ENCODE measurements at regions not wholly inside any gene's neighbourhood (a gene's known extent, or its start where the extent isn't known, plus 50 kb on each side); places are given as distances from the start of the nearest gene placed in this dataset.

GRCh38 chr11:95690100-95690499 lies 99.5 kb downstream of the FAM76B start:
- no peak for DNase-seq

GRCh38 chr11:95688501-95689222 lies 100.9 kb downstream of the FAM76B start:
- DNase-seq: no peak

GRCh38 chr11:95688015-95688414 lies 101.6 kb downstream of the FAM76B start:
- DNase-seq: no peak

GRCh38 chr11:95686265-95686664 lies 103.3 kb downstream of the FAM76B start:
- DNase-seq: no peak

- no peak for DNase-seq
These were observed 104.9 kb downstream of the FAM76B start for GRCh38 chr11:95684701-95685100.

- DNase-seq: no peak
These were observed 105.4 kb downstream of the FAM76B start for GRCh38 chr11:95684170-95684569.

GRCh38 chr11:95682552-95682951 lies 107.0 kb downstream of the FAM76B start:
- DNase-seq: no peak

GRCh38 chr11:95680169-95680929 lies 109.2 kb downstream of the FAM76B start:
- DNase-seq: no peak

GRCh38 chr11:95678988-95679387 lies 110.6 kb downstream of the FAM76B start:
- DNase-seq: no peak

GRCh38 chr11:95676308-95676707 lies 113.3 kb downstream of the FAM76B start:
- no peak for DNase-seq

- no peak for DNase-seq
These were observed 114.0 kb downstream of the FAM76B start for GRCh38 chr11:95675585-95675984.

GRCh38 chr11:95674657-95675358 lies 114.8 kb downstream of the FAM76B start:
- no peak for DNase-seq

- DNase-seq: no peak
These were observed 117.8 kb downstream of the FAM76B start for GRCh38 chr11:95671768-95672167.

GRCh38 chr11:95668131-95668530 lies 121.5 kb downstream of the FAM76B start:
- no peak for DNase-seq

GRCh38 chr11:95661162-95661561 lies 128.4 kb downstream of the FAM76B start:
- no peak for DNase-seq

GRCh38 chr11:95660038-95660437 lies 129.5 kb downstream of the FAM76B start:
- no peak for DNase-seq

- no peak for DNase-seq
These were observed 130.5 kb downstream of the FAM76B start for GRCh38 chr11:95659088-95659487.

GRCh38 chr11:95655536-95655935 lies 134.0 kb downstream of the FAM76B start:
- no peak for DNase-seq

- no peak for DNase-seq
These were observed 135.9 kb downstream of the FAM76B start for GRCh38 chr11:95653680-95654079.

GRCh38 chr11:95653099-95653498 lies 136.5 kb downstream of the FAM76B start:
- DNase-seq: no peak

- DNase-seq: no peak
These were observed 137.5 kb downstream of the FAM76B start for GRCh38 chr11:95652002-95652472.

GRCh38 chr11:95650276-95650675 lies 139.3 kb downstream of the FAM76B start:
- DNase-seq: no peak

- no peak for DNase-seq
These were observed 141.7 kb downstream of the FAM76B start for GRCh38 chr11:95647871-95648270.

- no peak for DNase-seq
These were observed 142.2 kb downstream of the FAM76B start for GRCh38 chr11:95647355-95647754.

Data from NCI-H2227 treated with DMSO at 0.1 percent for 48 hours (cell line).